Keratinocyte (primary cell): ENCODE measurements at regions not wholly inside any gene's neighbourhood (a gene's known extent, or its start where the extent isn't known, plus 50 kb on each side); places are given as distances from the start of the nearest gene placed in this dataset.

Experiments
- DNase-seq: peaks from one replicate; pipeline ENCODE4 v3.0.0-alpha.2; 2011; ENCODE audit warnings: low read depth, missing footprints, low spot score
- FAIRE-seq: peaks from 2 replicates; lab custom pipeline; 2011; peaks lifted over from hg19 to GRCh38; lab: Jason Lieb, UNC
- H2AFZ ChIP-seq: 2 replicates; pipeline ENCODE4 v1.6.0; 2012; ENCODE audit warnings: low read length, control low read depth, inconsistent platforms; ENCODE audit not compliant: control insufficient read depth
- H3K27ac ChIP-seq: 2 replicates; pipeline ENCODE4 v1.5.1; 2011; ENCODE audit warnings: low read length; ENCODE audit not compliant: control insufficient read depth, insufficient read depth
- H3K27me3 ChIP-seq: 3 replicates; pipeline ENCODE4 v1.6.0; 2011; ENCODE audit warnings: low read length; ENCODE audit not compliant: control insufficient read depth, insufficient read depth; ENCODE audit errors: extremely low read depth
- H3K36me3 ChIP-seq, 2 experiments: 2 replicates in 1 of 2; 3 replicates in 1 of 2; pipeline ENCODE4 v1.5.1; 2011; ENCODE audit warnings: low read length in 2 of 2, mild to moderate bottlenecking in 1 of 2; ENCODE audit not compliant: control insufficient read depth in 2 of 2, insufficient read depth in 2 of 2; ENCODE audit errors: extremely low read depth in 1 of 2
- H3K4me1 ChIP-seq: 3 replicates; pipeline ENCODE4 v1.5.1; 2011; ENCODE audit warnings: low read length; ENCODE audit not compliant: control insufficient read depth, insufficient read depth; ENCODE audit errors: extremely low read depth
- H3K4me2 ChIP-seq: 3 replicates; pipeline ENCODE4 v1.6.0; 2011; ENCODE audit warnings: low read depth, low read length; ENCODE audit not compliant: control insufficient read depth, insufficient read depth; ENCODE audit errors: extremely low read depth
- H3K4me3 ChIP-seq, 3 experiments: fragments of 200-600 bp in 1 of 3; sonication (generic) in 1 of 3; 2 replicates in 2 of 3; 3 replicates in 1 of 3; pipeline ENCODE4 v1.5.1; 2011 to 2016; ENCODE audit warnings: low read length in 3 of 3, mild to moderate bottlenecking in 3 of 3, control low read depth in 2 of 3, inconsistent platforms in 1 of 3, low read depth in 1 of 3, mixed read lengths in 1 of 3, mixed run types in 1 of 3, moderate library complexity in 1 of 3; ENCODE audit not compliant: control insufficient read depth in 2 of 3, insufficient read depth in 2 of 3; ENCODE audit errors: extremely low read depth in 1 of 3
- H3K79me2 ChIP-seq: 2 replicates; pipeline ENCODE4 v1.6.0; 2012; ENCODE audit warnings: low read length; ENCODE audit not compliant: control insufficient read depth, insufficient read depth
- H3K9ac ChIP-seq: 3 replicates; pipeline ENCODE4 v1.6.0; 2011; ENCODE audit warnings: low read length; ENCODE audit not compliant: control insufficient read depth, insufficient read depth; ENCODE audit errors: extremely low read depth
- H3K9me1 ChIP-seq: 3 replicates; pipeline ENCODE4 v1.6.0; 2011; ENCODE audit warnings: low read length; ENCODE audit not compliant: control insufficient read depth, insufficient read depth; ENCODE audit errors: extremely low read depth
- H3K9me3 ChIP-seq: 2 replicates; pipeline ENCODE4 v1.5.1; 2012; ENCODE audit warnings: low read depth, low read length; ENCODE audit not compliant: control insufficient read depth
- H4K20me1 ChIP-seq: 3 replicates; pipeline ENCODE4 v1.6.0; 2011; ENCODE audit warnings: low read length; ENCODE audit not compliant: control insufficient read depth, insufficient read depth; ENCODE audit errors: extremely low read depth
- EZH2 ChIP-seq: IDR thresholded peaks from one replicate; pipeline ENCODE4 v1.6.1; 2012; ENCODE audit warnings: inconsistent platforms, mild to moderate bottlenecking, low read length, moderate library complexity
- dilution Hi-C: fragments of 300-500 bp; cut with MboI; formaldehyde crosslinking; loops from one replicate; pipeline ENCODE4 v1.7.0; 2020; ENCODE audit warnings: low sequenced_read_pairs; ENCODE audit not compliant: extremely low pct_ligation_motif_present
- TF ChIP-seq, protein P1 (sequence below), 3 experiments: IDR thresholded peaks in 1 of 3; conservative IDR thresholded peaks in 1 of 3; optimal IDR thresholded peaks in 1 of 3; 2 replicates in 2 of 3; 3 replicates in 1 of 3; pipeline versions ENCODE3 to v1.5.1; 2011; ENCODE audit warnings: low read length in 3 of 3, mild to moderate bottlenecking in 3 of 3, moderate library complexity in 2 of 3, control low read depth in 1 of 3, inconsistent platforms in 1 of 3; ENCODE audit not compliant: insufficient read depth in 2 of 3; ENCODE audit errors: extremely low read depth in 1 of 3

- no peak overlapping the region for H3K27ac ChIP-seq
- no peaks in the 10 kb centered on the region for H3K36me3 ChIP-seq
- H3K4me2 ChIP-seq: no peak overlapping the region
- no peak for TF ChIP-seq EZH2
- TF ChIP-seq, protein P1, sequence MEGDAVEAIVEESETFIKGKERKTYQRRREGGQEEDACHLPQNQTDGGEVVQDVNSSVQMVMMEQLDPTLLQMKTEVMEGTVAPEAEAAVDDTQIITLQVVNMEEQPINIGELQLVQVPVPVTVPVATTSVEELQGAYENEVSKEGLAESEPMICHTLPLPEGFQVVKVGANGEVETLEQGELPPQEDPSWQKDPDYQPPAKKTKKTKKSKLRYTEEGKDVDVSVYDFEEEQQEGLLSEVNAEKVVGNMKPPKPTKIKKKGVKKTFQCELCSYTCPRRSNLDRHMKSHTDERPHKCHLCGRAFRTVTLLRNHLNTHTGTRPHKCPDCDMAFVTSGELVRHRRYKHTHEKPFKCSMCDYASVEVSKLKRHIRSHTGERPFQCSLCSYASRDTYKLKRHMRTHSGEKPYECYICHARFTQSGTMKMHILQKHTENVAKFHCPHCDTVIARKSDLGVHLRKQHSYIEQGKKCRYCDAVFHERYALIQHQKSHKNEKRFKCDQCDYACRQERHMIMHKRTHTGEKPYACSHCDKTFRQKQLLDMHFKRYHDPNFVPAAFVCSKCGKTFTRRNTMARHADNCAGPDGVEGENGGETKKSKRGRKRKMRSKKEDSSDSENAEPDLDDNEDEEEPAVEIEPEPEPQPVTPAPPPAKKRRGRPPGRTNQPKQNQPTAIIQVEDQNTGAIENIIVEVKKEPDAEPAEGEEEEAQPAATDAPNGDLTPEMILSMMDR (optimal IDR thresholded peaks at IDR 0.05 in 1 of 3, IDR thresholded peaks at IDR 0.05 in 1 of 3, conservative IDR thresholded peaks at IDR 0.05 in 1 of 3; ENCODE audit: extremely low read depth in 1 of 3, insufficient read depth in 2 of 3, low read length in 3 of 3): no peak
- no peaks in the 10 kb centered on the region for H3K27me3 ChIP-seq
- DNase-seq (no peak), FAIRE-seq (no peak)
- H3K9me3 ChIP-seq: no peaks in the 10 kb centered on the region
- peaks cover 31% of the 10 kb centered on the region for H3K4me1 ChIP-seq
- no peaks in the 10 kb centered on the region for H3K79me2 ChIP-seq
- dilution Hi-C loops: no loop called here
- no peak overlapping the region for H2AFZ ChIP-seq
- H3K9me1 ChIP-seq: peaks cover 2% of the 10 kb centered on the region
- H3K9ac ChIP-seq: no peak overlapping the region
- no peak overlapping the region for H3K4me3 ChIP-seq
- H4K20me1 ChIP-seq: no peaks in the 10 kb centered on the region
Observed at GRCh38 chr1:19014765-19015164, 58.3 kb upstream of the IFFO2 start.

- no peak for FAIRE-seq
- no peak for DNase-seq
- no peak overlapping the region for H3K27ac ChIP-seq
Observed at GRCh38 chr1:19013826-19014548, 57.5 kb upstream of the IFFO2 start.

More at GRCh38 chr1:19013826-19014548, 57.5 kb upstream of the IFFO2 start:
- no peaks in the 10 kb centered on the region for H4K20me1 ChIP-seq
- H3K9me1 ChIP-seq: peaks cover 2% of the 10 kb centered on the region
- no peak overlapping the region for H3K9ac ChIP-seq
- dilution Hi-C loops: no loop called here
- peaks cover 36% of the 10 kb centered on the region for H3K4me1 ChIP-seq
- H2AFZ ChIP-seq: no peak overlapping the region
- no peak overlapping the region for H3K4me3 ChIP-seq
- H3K9me3 ChIP-seq: no peaks in the 10 kb centered on the region
- H3K4me2 ChIP-seq: no peak overlapping the region
- no peaks in the 10 kb centered on the region for H3K79me2 ChIP-seq
- TF ChIP-seq, protein P1 (optimal IDR thresholded peaks at IDR 0.05 in 1 of 3, IDR thresholded peaks at IDR 0.05 in 1 of 3, conservative IDR thresholded peaks at IDR 0.05 in 1 of 3; ENCODE audit: extremely low read depth in 1 of 3, insufficient read depth in 2 of 3, low read length in 3 of 3): no peak
- no peaks in the 10 kb centered on the region for H3K36me3 ChIP-seq
- H3K27me3 ChIP-seq: no peaks in the 10 kb centered on the region
